ENCODE measurements at regions not wholly inside any gene's neighbourhood (a gene's known extent, or its start where the extent isn't known, plus 50 kb on each side); places are given as distances from the start of the nearest gene placed in this dataset.

- no peak for DNase-seq (ENCODE audit: low spot score)
Observed at GRCh38 chr1:234732671-234733390, 122.9 kb upstream of the IRF2BP2 start.

GRCh38 chr1:234732260-234732659 is 122.3 kb upstream of the IRF2BP2 start:
- no peak for DNase-seq (ENCODE audit: low spot score)

- no peak for DNase-seq (ENCODE audit: low spot score)
Observed at GRCh38 chr1:234731569-234732085, 121.6 kb upstream of the IRF2BP2 start.

- no peak for DNase-seq (ENCODE audit: low spot score)
Observed at GRCh38 chr1:234730770-234731568, 121.0 kb upstream of the IRF2BP2 start.

- no peak for DNase-seq (ENCODE audit: low spot score)
Observed at GRCh38 chr1:234730475-234730769, 120.4 kb upstream of the IRF2BP2 start.

- no peak for DNase-seq (ENCODE audit: low spot score)
Observed at GRCh38 chr1:234729561-234730474, 119.8 kb upstream of the IRF2BP2 start.

GRCh38 chr1:234728740-234729139 is 118.8 kb upstream of the IRF2BP2 start:
- DNase-seq (ENCODE audit: low spot score) = no peak

GRCh38 chr1:234727018-234727940 is 117.3 kb upstream of the IRF2BP2 start:
- no peak for DNase-seq (ENCODE audit: low spot score)

GRCh38 chr1:234726359-234726943 is 116.5 kb upstream of the IRF2BP2 start:
- DNase-seq (ENCODE audit: low spot score) = no peak

- DNase-seq (ENCODE audit: low spot score) = peak; percentile 69
Observed at GRCh38 chr1:234725177-234726132, 115.5 kb upstream of the IRF2BP2 start.

- no peak for DNase-seq (ENCODE audit: low spot score)
Observed at GRCh38 chr1:234724516-234725176, 114.7 kb upstream of the IRF2BP2 start.

- DNase-seq (ENCODE audit: low spot score) = peak; percentile 77
Observed at GRCh38 chr1:234722904-234723720, 113.1 kb upstream of the IRF2BP2 start.

GRCh38 chr1:234722270-234722704 is 112.3 kb upstream of the IRF2BP2 start:
- DNase-seq (ENCODE audit: low spot score) = no peak

- DNase-seq (ENCODE audit: low spot score) = peak; percentile 61
Observed at GRCh38 chr1:234721476-234722269, 111.7 kb upstream of the IRF2BP2 start.

GRCh38 chr1:234720709-234721441 is 110.9 kb upstream of the IRF2BP2 start:
- no peak for DNase-seq (ENCODE audit: low spot score)

- DNase-seq (ENCODE audit: low spot score) = no peak
Observed at GRCh38 chr1:234719454-234720251, 109.7 kb upstream of the IRF2BP2 start.

Data from globus pallidus (tissue), 1 donor.